Spleen (tissue), 11 donors: ENCODE measurements at regions not wholly inside any gene's neighbourhood (a gene's known extent, or its start where the extent isn't known, plus 50 kb on each side); places are given as distances from the start of the nearest gene placed in this dataset.

Experiments
- DNase-seq: peaks from one replicate; pipeline ENCODE4 v3.0.0-alpha.2; 2020
- H3K27ac ChIP-seq, 8 donors: fragments of 200-600 bp; sonication (generic) in 7 of 8; 1 replicate in 4 of 8; 2 replicates in 4 of 8; pipeline versions ENCODE4 v1.5.0 to v1.8.0; 2016 to 2021; ENCODE audit warnings: inconsistent platforms in 4 of 8, mild to moderate bottlenecking in 4 of 8, moderate library complexity in 1 of 8
- H3K27me3 ChIP-seq, 7 donors: fragments of 200-600 bp; sonication (generic) in 6 of 7; replicated peaks in 1 of 7; 1 replicate in 4 of 7; 2 replicates in 3 of 7; pipeline versions ENCODE4 v1.5.0 to v1.8.0; 2016 to 2021; ENCODE audit warnings: inconsistent platforms in 3 of 7, mild to moderate bottlenecking in 1 of 7
- H3K36me3 ChIP-seq, 6 donors: fragments of 200-600 bp; sonication (generic) in 5 of 6; 1 replicate in 4 of 6; 2 replicates in 2 of 6; pipeline versions ENCODE4 v1.5.0 to v1.8.0; 2016 to 2021; ENCODE audit warnings: inconsistent platforms in 2 of 6
- H3K4me1 ChIP-seq, 6 donors: fragments of 200-600 bp; sonication (generic) in 5 of 6; 1 replicate in 3 of 6; 2 replicates in 3 of 6; pipeline versions ENCODE4 v1.5.0 to v1.8.0; 2016 to 2021; ENCODE audit warnings: inconsistent platforms in 3 of 6
- H3K4me3 ChIP-seq, 8 donors: fragments of 200-600 bp; sonication (generic) in 7 of 8; 1 replicate in 4 of 8; 2 replicates in 4 of 8; pipeline versions ENCODE4 v1.5.0 to v1.8.0; 2016 to 2021; ENCODE audit warnings: inconsistent platforms in 4 of 8, mild to moderate bottlenecking in 4 of 8, moderate library complexity in 2 of 8
- H3K9me3 ChIP-seq, 8 donors: fragments of 200-600 bp; sonication (generic) in 7 of 8; 1 replicate in 4 of 8; 2 replicates in 4 of 8; pipeline versions ENCODE4 v1.5.0 to v1.8.0; 2016 to 2021; ENCODE audit warnings: inconsistent platforms in 4 of 8
- CTCF ChIP-seq, 11 experiments: fragments of 200-600 bp in 7 of 11; fragments of 450-650 bp in 4 of 11; sonication (generic) in 4 of 11; IDR thresholded peaks in 8 of 11; conservative IDR thresholded peaks in 3 of 11; 1 replicate in 7 of 11; 2 replicates in 4 of 11; pipeline versions ENCODE4 v1.4.0 to v1.8.0; 2016 to 2021; ENCODE audit warnings: antibody characterized with exemption in 11 of 11, inconsistent platforms in 4 of 11, mild to moderate bottlenecking in 1 of 11
- POLR2A ChIP-seq, 3 donors: fragments of 450-650 bp; IDR thresholded peaks; one replicate each; pipeline ENCODE4 v1.5.1; 2017; ENCODE audit warnings: antibody characterized with exemption in 3 of 3, mild to moderate bottlenecking in 1 of 3
- POLR2AphosphoS5 ChIP-seq, 3 donors: sonication (generic); formaldehyde crosslinking; IDR thresholded peaks; one replicate each; pipeline ENCODE4 v1.5.1; 2017; ENCODE audit warnings: antibody characterized with exemption in 3 of 3
- WGBS, 5 donors: extraction: QIAGEN DNeasy Blood & Tissue Kit in 3 of 5; methylation state at CpG; one replicate each; pipeline versions ENCODE4 v1.1.5 to v1.1.7; 2013 to 2018; 5-methylcytosine and 5-hydroxymethylcytosine counted together
- intact Hi-C: fragments of 100-400 bp; cut with DNase I; formaldehyde crosslinking; loops from one replicate; pipeline ENCODE4 v1.15.0; 2023; ENCODE audit warnings: low total_unique reads
- donor health status: healthy with polysubstance abuse.
- donor health status: DM: no; HTN: no; CAD: no; lungs with moderate emphysema.
- donor health status: DM: no; HTN: no; CAD: no.
- donor health status: Bipolar disorder and iron deficiency.
- donor health status: healthy.
- donor health status: DM: no; HTN: no; CAD: no.
- donor health status: DM: yes; HTN: yes; CAD: no.

GRCh38 chr6:163793011-163793983, 378.8 kb downstream of the QKI start:
- Histone ChIP-seq H3K36me3 (no peaks in the 10 kb centered on the region), H3K4me3 (no peak overlapping the region), H3K27ac (no peak overlapping the region), H3K9me3 (peaks cover 0 to under 1% (median 0%) of the 10 kb centered on the region in 8 donors), H3K4me1 (no peaks in the 10 kb centered on the region), H3K27me3 (no peaks in the 10 kb centered on the region)
- 61 to 74% (median 65%) methylated on average over 4 of the region's 4 CpGs for WGBS, 5 donors
- intact Hi-C loops, result no loop called here
- DNase-seq, result no peak
- TF ChIP-seq POLR2AphosphoS5 (IDR thresholded peaks at IDR 0.05), result no peak
- no peak for TF ChIP-seq POLR2A (IDR thresholded peaks at IDR 0.05)
- no peak for TF ChIP-seq CTCF (IDR thresholded peaks at IDR 0.05 in 8 of 11, conservative IDR thresholded peaks at IDR 0.05 in 3 of 11)

GRCh38 chr6:163790266-163790840, 375.8 kb downstream of the QKI start:
- WGBS, 5 donors, result 64 to 89% (median 82%) methylated on average over 5 of the region's 5 CpGs
- DNase-seq, result no peak
- Histone ChIP-seq H3K36me3 (no peaks in the 10 kb centered on the region), H3K9me3 (no peaks in the 10 kb centered on the region), H3K27me3 (no peaks in the 10 kb centered on the region), H3K4me1 (no peaks in the 10 kb centered on the region), H3K4me3 (no peak overlapping the region), H3K27ac (no peak overlapping the region)
- TF ChIP-seq CTCF (IDR thresholded peaks at IDR 0.05 in 8 of 11, conservative IDR thresholded peaks at IDR 0.05 in 3 of 11) (no peak), POLR2AphosphoS5 (IDR thresholded peaks at IDR 0.05) (no peak), POLR2A (IDR thresholded peaks at IDR 0.05) (no peak)
- intact Hi-C loops, result no loop called here

- H3K9me3 ChIP-seq, result no peaks in the 10 kb centered on the region
- WGBS, 5 donors, result 80 to 90% (median 81%) methylated on average over 5 of the region's 5 CpGs
- intact Hi-C loops, result no loop called here
Observed at GRCh38 chr6:163789199-163789810, 374.8 kb downstream of the QKI start.

More at GRCh38 chr6:163789199-163789810, 374.8 kb downstream of the QKI start:
- TF ChIP-seq CTCF (IDR thresholded peaks at IDR 0.05 in 8 of 11, conservative IDR thresholded peaks at IDR 0.05 in 3 of 11) (no peak), POLR2A (IDR thresholded peaks at IDR 0.05) (no peak), POLR2AphosphoS5 (IDR thresholded peaks at IDR 0.05) (no peak)
- Histone ChIP-seq H3K36me3 (no peaks in the 10 kb centered on the region), H3K4me3 (no peak overlapping the region), H3K4me1 (no peaks in the 10 kb centered on the region), H3K27me3 (no peaks in the 10 kb centered on the region), H3K27ac (no peak overlapping the region)
- no peak for DNase-seq
